MCF 10A (cell line): ENCODE measurements at regions not wholly inside any gene's neighbourhood (a gene's known extent, or its start where the extent isn't known, plus 50 kb on each side); places are given as distances from the start of the nearest gene placed in this dataset.

ENCODE experiments used
- BruUV-seq: library from RNA; stranded (reverse); fragments of 400-500 nt; replicated peaks from 2 replicates; lab custom pipeline; 2021; lab: Mats Ljungman, UMichigan
- CTCF ChIA-PET: fragments of 300-600 bp; sonication (Branson Sonifier 250); formaldehyde crosslinking; extraction: SDS; loops from one replicate; lab custom pipeline; 2021; ENCODE audit warnings: antibody characterized with exemption, inconsistent platforms; lab: Yijun Ruan, JAX
- POLR2A ChIA-PET: fragments of 300-600, 350-650 bp; sonication (Branson Sonifier 250); formaldehyde crosslinking; extraction: SDS; loops from one replicate; lab custom pipeline; 2020; ENCODE audit warnings: antibody characterized with exemption, inconsistent platforms; lab: Yijun Ruan, JAX
- DNase-seq: peaks from one replicate; pipeline ENCODE4 v3.0.0-alpha.2; 2018; ENCODE audit not compliant: unreplicated experiment
- H3K27ac Mint-ChIP-seq: one replicate; pipeline ENCODE4 v1.8.0; 2022; ENCODE audit warnings: mild to moderate bottlenecking, low read depth, mixed read lengths; ENCODE audit not compliant: unreplicated experiment
- H3K27me3 Mint-ChIP-seq: one replicate; pipeline ENCODE4 v1.8.0; 2022; ENCODE audit warnings: mixed read lengths; ENCODE audit not compliant: insufficient read depth, unreplicated experiment
- H3K36me3 Mint-ChIP-seq: one replicate; pipeline ENCODE4 v1.8.0; 2022; ENCODE audit warnings: mild to moderate bottlenecking, moderate library complexity, mixed read lengths; ENCODE audit not compliant: insufficient read depth, unreplicated experiment
- H3K4me1 Mint-ChIP-seq: one replicate; pipeline ENCODE4 v1.8.0; 2022; ENCODE audit warnings: mixed read lengths; ENCODE audit not compliant: insufficient read depth, unreplicated experiment
- H3K4me3 Mint-ChIP-seq: one replicate; pipeline ENCODE4 v1.8.0; 2022; ENCODE audit warnings: mild to moderate bottlenecking, moderate library complexity, mixed read lengths; ENCODE audit not compliant: unreplicated experiment
- H3K9me3 Mint-ChIP-seq: one replicate; pipeline ENCODE4 v1.8.0; 2022; ENCODE audit warnings: mixed read lengths; ENCODE audit not compliant: unreplicated experiment
- CTCF ChIP-seq: fragments of 200-600 bp; IDR thresholded peaks from one replicate; pipeline ENCODE4 v1.8.0; 2022; ENCODE audit warnings: antibody characterized with exemption, mild to moderate bottlenecking; ENCODE audit not compliant: unreplicated experiment
- intact Hi-C: fragments of 100-400 bp; cut with micrococcal nuclease; formaldehyde crosslinking; loops from 2 replicates; pipeline ENCODE4 v1.14.1; 2022

GRCh38 chr14:43249591-43249990 is 1257.5 kb downstream of the FSCB start:
- TF ChIP-seq CTCF = no peak
- Mint-ChIP-seq H3K27me3 (no peaks in the 10 kb centered on the region), H3K4me3 (no peak overlapping the region), H3K4me1 (peaks cover 5% of the 10 kb centered on the region), H3K9me3 (no peaks in the 10 kb centered on the region), H3K27ac (no peak overlapping the region), H3K36me3 (no peaks in the 10 kb centered on the region)
- DNase-seq = no peak
- intact Hi-C loops = no loop called here
- ChIA-PET CTCF (no interaction called here), POLR2A (no interaction called here)
- BruUV-seq = no TSS peak

- POLR2A ChIA-PET = no interaction called here
- TF ChIP-seq CTCF = no peak
- H3K9me3 Mint-ChIP-seq = no peaks in the 10 kb centered on the region
- no TSS peak for BruUV-seq
- no peaks in the 10 kb centered on the region for H3K4me1 Mint-ChIP-seq
- CTCF ChIA-PET = no interaction called here
- H3K4me3 Mint-ChIP-seq = no peak overlapping the region
- intact Hi-C loops = no loop called here
- H3K27me3 Mint-ChIP-seq = no peaks in the 10 kb centered on the region
- H3K36me3 Mint-ChIP-seq = no peaks in the 10 kb centered on the region
- DNase-seq = no peak
- H3K27ac Mint-ChIP-seq = no peak overlapping the region
These were observed 1258.0 kb downstream of the FSCB start for GRCh38 chr14:43249116-43249515.

GRCh38 chr14:43247877-43248276 is 1259.2 kb downstream of the FSCB start:
- Mint-ChIP-seq H3K4me3 (no peak overlapping the region), H3K27ac (no peak overlapping the region), H3K4me1 (no peaks in the 10 kb centered on the region), H3K27me3 (no peaks in the 10 kb centered on the region), H3K9me3 (no peaks in the 10 kb centered on the region), H3K36me3 (no peaks in the 10 kb centered on the region)
- DNase-seq = no peak
- TF ChIP-seq CTCF = no peak
- ChIA-PET CTCF (no interaction called here), POLR2A (no interaction called here)
- BruUV-seq = no TSS peak
- intact Hi-C loops = no loop called here

GRCh38 chr14:43244142-43244625 is 1262.9 kb downstream of the FSCB start:
- DNase-seq = no peak
- no TSS peak for BruUV-seq
- Mint-ChIP-seq H3K4me1 (no peaks in the 10 kb centered on the region), H3K9me3 (peaks cover 8% of the 10 kb centered on the region), H3K4me3 (no peak overlapping the region), H3K27ac (no peak overlapping the region), H3K27me3 (no peaks in the 10 kb centered on the region), H3K36me3 (no peaks in the 10 kb centered on the region)
- CTCF ChIA-PET = no interaction called here
- POLR2A ChIA-PET = no interaction called here
- no peak for TF ChIP-seq CTCF
- intact Hi-C loops = no loop called here
